ENCODE measurements at regions not wholly inside any gene's neighbourhood (a gene's known extent, or its start where the extent isn't known, plus 50 kb on each side); places are given as distances from the start of the nearest gene placed in this dataset.
A peak's percentile ranks its signal among the peaks of the same experiment; 100 is the strongest.
"Not testable (repeated sequence)": the region's sequence is repeated elsewhere in the genome, so short reads cannot be mapped to it uniquely, and the experiment has no call there.

DNA sequence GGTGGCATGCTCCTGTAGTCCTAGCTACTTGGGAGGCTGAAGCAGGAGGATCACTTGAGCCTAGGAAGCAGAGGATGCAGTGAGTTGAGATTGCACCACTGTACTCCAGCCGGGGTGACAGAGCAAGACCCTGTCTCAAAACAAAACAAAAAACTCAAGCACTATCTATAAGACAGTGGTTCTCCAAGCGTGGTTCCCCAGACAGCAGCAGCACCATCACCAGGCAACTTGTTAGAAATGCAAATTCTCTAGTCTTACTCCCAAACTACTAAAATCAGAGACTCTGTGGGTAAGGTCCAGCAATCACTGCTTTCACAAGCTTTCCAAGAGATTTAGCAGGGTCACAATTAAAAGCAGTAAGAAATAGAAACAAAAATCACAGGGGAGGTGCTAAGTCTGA lies 177.0 kb upstream of the KCTD7 start:
- H3K9me3 ChIP-seq (ENCODE audit: low read length); H4K20me1 ChIP-seq (ENCODE audit: insufficient read depth, low read length); H3K4me3 ChIP-seq (ENCODE audit: low read depth, low read length, poor library complexity, severe bottlenecking); H3K9me2 ChIP-seq (ENCODE audit: insufficient read depth, low read length); POLR2A ChIA-PET; H3K27ac ChIP-seq (ENCODE audit: low read depth, low read length, poor library complexity, severe bottlenecking); CTCF ChIA-PET (ENCODE audit: unreplicated experiment); H3K36me3 ChIP-seq (ENCODE audit: insufficient read depth, low read length); H2AFZ ChIP-seq (ENCODE audit: low read length); H3K4me2 ChIP-seq (ENCODE audit: low read length); BruUV-seq (replicated peaks); H3K79me2 ChIP-seq (ENCODE audit: insufficient read depth, low read depth, low read length); intact Hi-C loops (cut with micrococcal nuclease; ENCODE audit: unreplicated experiment): not testable (repeated sequence)
- DNase-seq (ENCODE audit: low spot score): peak; percentile 25
- TF ChIP-seq, protein P1, sequence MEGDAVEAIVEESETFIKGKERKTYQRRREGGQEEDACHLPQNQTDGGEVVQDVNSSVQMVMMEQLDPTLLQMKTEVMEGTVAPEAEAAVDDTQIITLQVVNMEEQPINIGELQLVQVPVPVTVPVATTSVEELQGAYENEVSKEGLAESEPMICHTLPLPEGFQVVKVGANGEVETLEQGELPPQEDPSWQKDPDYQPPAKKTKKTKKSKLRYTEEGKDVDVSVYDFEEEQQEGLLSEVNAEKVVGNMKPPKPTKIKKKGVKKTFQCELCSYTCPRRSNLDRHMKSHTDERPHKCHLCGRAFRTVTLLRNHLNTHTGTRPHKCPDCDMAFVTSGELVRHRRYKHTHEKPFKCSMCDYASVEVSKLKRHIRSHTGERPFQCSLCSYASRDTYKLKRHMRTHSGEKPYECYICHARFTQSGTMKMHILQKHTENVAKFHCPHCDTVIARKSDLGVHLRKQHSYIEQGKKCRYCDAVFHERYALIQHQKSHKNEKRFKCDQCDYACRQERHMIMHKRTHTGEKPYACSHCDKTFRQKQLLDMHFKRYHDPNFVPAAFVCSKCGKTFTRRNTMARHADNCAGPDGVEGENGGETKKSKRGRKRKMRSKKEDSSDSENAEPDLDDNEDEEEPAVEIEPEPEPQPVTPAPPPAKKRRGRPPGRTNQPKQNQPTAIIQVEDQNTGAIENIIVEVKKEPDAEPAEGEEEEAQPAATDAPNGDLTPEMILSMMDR (conservative IDR thresholded peaks at IDR 0.05; ENCODE audit: low read length): 0 out of 2 replicates have a peak, but pooled peaks have one; percentile 21
- peaks cover 18% of the 10 kb centered on the region for H3K4me1 ChIP-seq (ENCODE audit: insufficient read depth, low read length, poor library complexity, severe bottlenecking)

DNA sequence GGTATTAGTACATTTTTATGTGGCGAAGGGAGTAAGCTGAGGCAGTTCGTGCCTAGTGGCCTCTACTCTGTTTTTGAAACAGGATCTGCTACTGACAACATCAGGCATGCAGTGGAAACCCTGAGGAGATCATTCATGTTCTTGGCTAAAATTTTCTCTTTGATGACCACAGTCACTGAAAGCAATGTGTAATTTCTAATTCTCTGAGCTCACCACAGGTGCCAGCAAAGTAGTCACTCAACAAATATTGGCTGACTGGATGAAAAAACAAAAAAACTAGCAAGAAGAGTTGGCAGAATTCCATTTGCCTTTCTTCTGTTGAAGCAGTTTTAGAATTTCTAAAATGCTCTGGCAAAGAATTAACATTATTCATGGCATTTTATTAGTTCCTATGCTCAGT lies 176.5 kb upstream of the KCTD7 start:
- H3K4me2 ChIP-seq (ENCODE audit: low read length): no peak overlapping the region
- H4K20me1 ChIP-seq (ENCODE audit: insufficient read depth, low read length): no peaks in the 10 kb centered on the region
- no peak overlapping the region for H3K4me3 ChIP-seq (ENCODE audit: low read depth, low read length, poor library complexity, severe bottlenecking)
- no peaks in the 10 kb centered on the region for H3K9me2 ChIP-seq (ENCODE audit: insufficient read depth, low read length)
- no peak for DNase-seq (ENCODE audit: low spot score)
- H3K4me1 ChIP-seq (ENCODE audit: insufficient read depth, low read length, poor library complexity, severe bottlenecking): peaks cover 18% of the 10 kb centered on the region
- H2AFZ ChIP-seq (ENCODE audit: low read length): no peak overlapping the region
- no peak for TF ChIP-seq EZH2phosphoT487 (IDR thresholded peaks at IDR 0.05; ENCODE audit: borderline replicate concordance, low read depth, low read length)
- TF ChIP-seq, protein P1 (conservative IDR thresholded peaks at IDR 0.05; ENCODE audit: low read length): no peak
- no peaks in the 10 kb centered on the region for H3K9me3 ChIP-seq (ENCODE audit: low read length)
- H3K36me3 ChIP-seq (ENCODE audit: insufficient read depth, low read length): no peaks in the 10 kb centered on the region
- no peaks in the 10 kb centered on the region for H3K79me2 ChIP-seq (ENCODE audit: insufficient read depth, low read depth, low read length)
- CTCF ChIA-PET (ENCODE audit: unreplicated experiment): no interaction called here
- no TSS peak for BruUV-seq (replicated peaks)
- intact Hi-C loops (cut with micrococcal nuclease; ENCODE audit: unreplicated experiment): no loop called here
- POLR2A ChIA-PET: no interaction called here
- no peak overlapping the region for H3K27ac ChIP-seq (ENCODE audit: low read depth, low read length, poor library complexity, severe bottlenecking)

DNA sequence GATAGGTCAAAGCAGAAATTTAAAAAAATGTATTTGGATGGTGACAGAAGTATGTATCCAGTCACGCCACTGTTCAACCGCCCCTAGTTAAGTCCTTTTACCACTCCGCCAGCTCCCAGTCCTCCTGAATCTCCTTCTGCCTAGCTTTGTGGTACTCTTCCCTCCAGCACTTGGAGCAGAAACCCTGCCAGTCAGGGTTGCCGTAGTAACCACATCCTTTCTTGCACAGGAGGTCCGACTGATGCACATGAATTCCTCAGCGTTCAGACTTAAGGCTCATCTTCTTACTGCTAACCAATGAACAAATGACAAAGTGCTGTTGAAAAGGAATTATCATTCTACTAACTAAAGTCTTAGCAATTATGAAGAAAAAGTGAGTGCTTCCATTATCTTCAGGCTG lies 175.3 kb upstream of the KCTD7 start:
- POLR2A ChIA-PET: no interaction called here

More for the DNA sequence above, 175.3 kb upstream of the KCTD7 start:
- H3K4me2 ChIP-seq (ENCODE audit: low read length): no peak overlapping the region
- no peak for TF ChIP-seq EZH2phosphoT487 (IDR thresholded peaks at IDR 0.05; ENCODE audit: borderline replicate concordance, low read depth, low read length)
- TF ChIP-seq, protein P1 (conservative IDR thresholded peaks at IDR 0.05; ENCODE audit: low read length): no peak
- H3K36me3 ChIP-seq (ENCODE audit: insufficient read depth, low read length): no peaks in the 10 kb centered on the region
- no peak overlapping the region for H3K4me3 ChIP-seq (ENCODE audit: low read depth, low read length, poor library complexity, severe bottlenecking)
- peaks cover 18% of the 10 kb centered on the region for H3K4me1 ChIP-seq (ENCODE audit: insufficient read depth, low read length, poor library complexity, severe bottlenecking)
- no peaks in the 10 kb centered on the region for H3K9me2 ChIP-seq (ENCODE audit: insufficient read depth, low read length)
- H3K9me3 ChIP-seq (ENCODE audit: low read length): no peaks in the 10 kb centered on the region
- no peak for DNase-seq (ENCODE audit: low spot score)
- BruUV-seq (replicated peaks): no TSS peak
- no peaks in the 10 kb centered on the region for H4K20me1 ChIP-seq (ENCODE audit: insufficient read depth, low read length)
- intact Hi-C loops (cut with micrococcal nuclease; ENCODE audit: unreplicated experiment): no loop called here
- H2AFZ ChIP-seq (ENCODE audit: low read length): no peak overlapping the region
- H3K79me2 ChIP-seq (ENCODE audit: insufficient read depth, low read depth, low read length): no peaks in the 10 kb centered on the region
- no peak overlapping the region for H3K27ac ChIP-seq (ENCODE audit: low read depth, low read length, poor library complexity, severe bottlenecking)
- CTCF ChIA-PET (ENCODE audit: unreplicated experiment): no interaction called here
